Stimulated activated CD8-positive, alpha-beta memory T cell treated with anti-CD3 and anti-CD28 coated beads, Interleukin-15, amount 100 ng/mL, for 48 hours (primary cell): ENCODE measurements at regions not wholly inside any gene's neighbourhood (a gene's known extent, or its start where the extent isn't known, plus 50 kb on each side); places are given as distances from the start of the nearest gene placed in this dataset.

Source experiments
- DNase-seq, 2 donors: peaks; one replicate each; pipeline ENCODE4 v3.0.0-alpha.2; 2020; ENCODE audit warnings: low read depth in 2 of 2

DNA sequence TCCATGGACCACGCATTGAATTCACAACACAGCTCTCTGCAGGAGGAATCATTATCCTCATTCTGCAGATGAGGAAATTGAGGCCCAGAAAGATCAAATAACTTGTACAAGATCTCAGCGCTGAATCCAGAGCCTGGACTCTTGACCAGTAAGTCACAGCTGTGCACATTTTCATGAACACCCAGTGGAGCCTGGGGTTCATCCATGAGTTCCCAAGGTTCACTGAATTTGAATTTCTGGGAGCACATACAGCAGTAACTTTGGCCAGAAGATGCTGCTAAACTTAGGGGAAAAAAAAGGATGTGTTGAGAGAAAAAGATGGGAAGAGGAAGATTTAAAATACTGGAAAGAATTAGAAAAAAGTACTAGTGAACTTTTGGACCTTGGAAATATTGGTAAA lies 218.7 kb upstream of the PPARGC1A start:
- DNase-seq, result no peak

DNA sequence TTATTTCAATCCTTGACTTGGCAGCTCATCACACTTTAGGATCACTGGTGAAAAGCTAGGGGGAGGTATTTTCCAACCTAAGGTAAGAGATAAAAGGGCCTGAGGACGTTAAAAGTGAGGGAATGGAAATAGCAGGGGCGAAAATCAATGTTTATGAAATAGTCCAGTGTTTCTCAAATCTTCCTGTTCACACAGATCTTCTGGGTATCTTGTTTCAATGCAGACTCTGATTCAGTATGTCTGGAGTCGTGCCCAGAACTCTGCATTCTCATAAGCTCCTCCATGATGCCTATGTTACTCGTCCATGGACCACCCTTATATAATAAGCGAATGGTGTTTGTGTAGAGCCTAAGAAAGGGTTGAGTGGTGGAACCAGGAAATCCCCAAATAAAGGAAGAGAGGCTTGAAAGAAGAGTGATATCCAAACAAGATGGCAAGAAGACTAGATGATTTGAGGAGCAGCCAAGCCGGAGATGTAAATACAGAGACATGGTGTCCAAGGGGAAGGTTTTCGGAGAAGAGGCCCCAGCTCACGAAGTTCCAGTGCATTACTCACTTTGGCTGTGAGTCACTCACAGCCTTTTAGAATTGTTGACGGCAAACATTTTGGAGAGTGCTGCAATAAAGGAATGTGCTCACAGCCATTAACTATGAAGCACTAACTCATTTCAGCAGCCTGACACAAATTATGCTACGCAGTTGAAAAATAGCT lies 215.6 kb upstream of the PPARGC1A start:
- no peak for DNase-seq

GRCh38 chr4:24104158-24104565 lies 214.3 kb upstream of the PPARGC1A start:
- DNase-seq, result no peak

GRCh38 chr4:24103434-24104157 lies 213.7 kb upstream of the PPARGC1A start:
- no peak for DNase-seq

- DNase-seq, result no peak
These were observed 212.8 kb upstream of the PPARGC1A start for GRCh38 chr4:24102621-24103020.

GRCh38 chr4:24096603-24097002 lies 206.8 kb upstream of the PPARGC1A start:
- DNase-seq, result no peak

- DNase-seq, result no peak
These were observed 204.9 kb upstream of the PPARGC1A start for GRCh38 chr4:24094726-24095125.

DNA sequence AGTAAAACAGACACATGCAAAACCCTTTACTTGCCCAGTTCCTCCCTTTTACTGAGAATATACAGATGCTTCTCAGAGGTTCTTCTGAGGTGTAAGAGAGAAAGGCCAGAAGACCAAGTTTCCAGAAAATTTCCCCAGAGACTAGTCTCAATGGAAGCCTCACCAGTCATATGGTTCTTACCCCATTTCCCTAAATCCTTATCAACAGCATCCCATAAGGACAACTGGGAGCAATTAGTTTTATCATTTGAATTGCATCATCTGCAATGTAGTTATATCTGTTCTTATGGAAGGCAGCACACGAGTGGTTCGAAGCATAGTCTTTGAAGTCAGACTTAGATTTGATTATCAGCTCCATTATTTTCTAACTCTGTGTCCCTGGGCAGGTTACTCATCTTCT lies 203.6 kb upstream of the PPARGC1A start:
- DNase-seq, result no peak

DNA sequence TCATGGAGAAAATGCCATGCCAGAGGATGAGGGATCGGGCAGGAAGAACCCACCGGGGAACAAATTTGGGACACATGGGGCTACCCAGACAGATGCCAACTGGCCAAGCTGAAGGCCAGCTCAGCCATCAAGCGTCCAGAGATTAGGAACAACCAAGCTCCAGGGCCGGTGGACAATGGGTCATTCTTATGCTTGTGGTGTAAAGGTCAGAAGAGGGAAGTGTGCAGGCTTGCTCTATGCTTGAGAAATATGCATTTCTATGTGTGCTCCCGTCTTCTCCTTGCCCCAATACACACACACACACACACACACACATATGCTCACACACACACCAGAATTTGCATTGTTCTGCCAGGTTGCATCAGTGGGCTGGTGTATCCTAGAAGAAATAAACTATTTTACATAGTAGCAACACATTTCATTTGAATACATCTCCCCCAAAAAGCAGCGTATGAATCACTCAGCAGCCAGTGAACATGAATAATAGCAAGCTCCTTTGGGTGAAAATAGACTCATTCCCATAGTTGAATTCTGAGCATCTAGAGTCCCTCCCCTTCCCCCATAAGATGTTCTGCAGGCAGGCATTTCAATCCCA lies 201.9 kb upstream of the PPARGC1A start:
- DNase-seq, result no peak

GRCh38 chr4:24089851-24090534 lies 200.1 kb upstream of the PPARGC1A start:
- no peak for DNase-seq

- no peak for DNase-seq
These were observed 191.0 kb upstream of the PPARGC1A start for GRCh38 chr4:24080871-24081270.

DNA sequence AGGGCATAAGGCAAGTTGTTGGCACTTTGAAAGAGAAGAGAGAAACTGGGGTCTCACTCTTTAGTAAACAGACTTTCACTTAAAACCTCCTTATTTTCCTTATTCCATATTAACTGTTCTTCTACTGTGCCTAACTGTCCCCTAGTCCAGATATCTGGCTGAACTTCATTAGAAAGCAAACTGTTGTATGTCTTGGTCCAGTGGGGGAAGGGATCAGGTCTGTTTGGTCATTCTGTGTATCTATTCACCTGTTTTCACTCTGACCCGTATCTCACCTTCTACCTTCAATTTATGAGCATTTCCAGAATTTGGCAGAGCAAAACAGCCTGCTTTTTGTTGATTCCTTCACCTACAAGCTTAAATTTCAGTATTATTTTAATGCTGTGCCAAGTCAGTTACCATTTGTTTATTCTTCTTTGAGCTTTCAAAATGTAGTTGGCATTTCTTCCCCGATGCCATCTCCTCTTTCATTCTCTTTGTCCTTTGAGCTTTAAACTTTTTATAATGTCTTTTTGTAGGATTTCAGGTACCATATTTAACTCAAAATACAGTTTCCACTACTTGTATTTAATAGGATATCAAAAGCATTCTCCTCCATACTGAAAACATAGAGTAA lies 188.6 kb upstream of the PPARGC1A start:
- no peak for DNase-seq

DNA sequence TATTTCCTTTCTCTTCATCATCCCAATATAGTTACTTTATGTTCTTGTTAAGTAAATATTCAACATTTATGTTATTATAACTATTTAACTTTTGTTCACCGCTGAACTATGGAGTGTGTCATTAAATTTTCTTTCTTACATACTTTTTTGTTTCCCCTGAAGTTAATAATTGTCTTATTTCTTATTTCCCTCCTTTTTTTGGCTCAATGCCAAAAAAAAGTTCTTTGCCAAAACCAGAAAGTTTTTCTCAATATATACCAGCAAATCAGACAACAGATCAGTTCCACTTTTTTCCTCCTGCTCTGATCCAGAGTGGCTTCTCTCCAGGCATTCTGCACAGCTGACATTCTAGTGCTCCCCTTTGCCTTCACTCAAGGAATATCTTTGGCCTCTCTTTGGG lies 187.0 kb upstream of the PPARGC1A start:
- no peak for DNase-seq

DNA sequence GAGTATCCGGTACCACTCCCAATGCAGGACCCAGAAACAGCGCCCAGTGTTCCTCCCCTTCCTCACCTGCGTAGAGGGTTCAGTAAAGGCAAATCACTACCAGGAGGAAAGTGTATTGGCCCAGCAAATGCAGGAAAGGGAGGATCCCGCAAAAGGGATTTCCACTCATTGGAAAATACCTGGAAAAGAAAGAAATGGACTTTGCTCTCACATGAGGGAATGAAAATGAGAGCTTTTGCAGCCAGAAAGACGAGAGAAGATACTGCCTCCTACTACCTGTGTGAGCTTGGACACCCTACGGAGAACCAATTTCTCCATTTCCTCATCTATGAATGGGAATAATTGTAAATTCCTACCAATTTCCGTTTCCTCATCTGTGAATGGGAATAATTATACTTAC lies 184.1 kb upstream of the PPARGC1A start:
- DNase-seq, result no peak

GRCh38 chr4:24071612-24072372 lies 181.9 kb upstream of the PPARGC1A start:
- DNase-seq, result no peak

DNA sequence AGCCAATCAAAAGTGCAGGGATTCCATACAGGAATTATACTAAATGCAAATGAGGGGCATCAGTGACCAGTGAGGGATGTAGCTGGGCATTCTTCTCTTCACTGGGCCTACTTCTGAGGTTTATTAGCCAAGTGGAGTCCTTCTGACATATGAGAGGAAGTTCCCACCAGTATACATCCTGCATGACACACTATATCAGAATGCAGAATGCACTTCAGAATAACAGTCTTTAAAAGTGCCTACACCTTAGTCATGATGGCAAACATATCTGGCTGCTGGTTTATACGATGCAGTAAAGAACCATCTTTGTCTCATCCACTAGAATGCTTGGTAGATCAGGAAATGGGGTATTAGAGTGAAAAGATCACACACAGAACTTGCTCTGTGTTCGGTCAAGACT lies 180.3 kb upstream of the PPARGC1A start:
- no peak for DNase-seq

DNA sequence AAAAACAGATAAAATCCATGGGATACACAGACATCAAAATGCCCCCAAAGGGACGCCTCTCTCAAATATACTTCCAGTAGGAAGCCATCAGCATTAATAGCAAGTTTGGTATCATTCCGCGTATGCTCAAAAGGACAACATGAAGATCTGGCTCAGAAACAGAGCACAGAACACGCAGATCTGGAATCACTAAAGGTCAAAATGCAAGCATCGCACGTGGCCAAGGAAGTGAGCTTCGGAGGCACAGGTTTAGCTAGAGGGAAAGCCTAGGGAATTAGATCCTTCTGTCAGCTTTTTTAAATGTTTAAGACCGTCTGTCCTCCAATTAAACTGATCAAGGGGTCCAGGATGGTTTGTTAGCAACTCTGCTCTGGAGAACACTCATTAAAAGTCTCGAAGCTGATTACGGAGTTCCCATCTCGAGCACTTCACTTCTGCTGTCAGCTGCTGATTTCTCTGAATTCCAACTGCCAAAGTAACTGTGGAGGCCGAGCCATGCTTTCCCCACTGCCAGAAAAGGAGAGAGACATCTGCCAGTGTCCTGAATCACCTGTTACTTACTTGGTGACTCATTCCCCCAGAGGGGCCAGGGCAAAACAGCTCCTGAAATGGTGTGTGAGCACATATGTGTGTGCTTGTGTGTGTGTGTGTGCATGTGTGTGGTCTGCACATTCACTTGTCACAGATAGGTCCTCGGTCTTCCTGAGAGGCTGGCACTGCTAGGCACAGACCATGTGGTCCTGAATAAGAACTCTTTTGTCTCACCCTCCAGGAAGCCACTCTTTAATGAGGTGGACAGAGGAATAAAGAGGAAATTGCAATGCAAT lies 177.7 kb upstream of the PPARGC1A start:
- no peak for DNase-seq

DNA sequence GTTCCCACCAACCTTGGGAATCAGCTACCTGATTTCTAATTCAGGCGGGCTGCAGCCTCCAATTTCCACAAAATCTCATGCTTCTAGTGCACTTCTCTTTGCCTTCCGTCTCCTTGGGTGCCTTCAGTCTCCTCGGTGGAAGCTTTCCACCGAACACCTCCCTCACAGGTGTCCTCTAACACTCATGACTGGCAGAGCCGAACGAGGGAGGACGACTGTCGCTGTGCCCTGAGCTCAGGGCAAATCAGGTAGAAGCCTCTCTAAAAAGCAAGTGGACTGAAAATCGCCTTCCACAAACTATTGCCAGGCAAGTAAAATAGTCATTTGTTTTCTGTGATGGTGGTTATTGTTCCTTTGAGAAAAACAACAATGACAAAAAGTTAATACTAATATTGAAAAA lies 176.1 kb upstream of the PPARGC1A start:
- DNase-seq, result no peak

GRCh38 chr4:24063731-24064130 lies 173.9 kb upstream of the PPARGC1A start:
- DNase-seq, result no peak

DNA sequence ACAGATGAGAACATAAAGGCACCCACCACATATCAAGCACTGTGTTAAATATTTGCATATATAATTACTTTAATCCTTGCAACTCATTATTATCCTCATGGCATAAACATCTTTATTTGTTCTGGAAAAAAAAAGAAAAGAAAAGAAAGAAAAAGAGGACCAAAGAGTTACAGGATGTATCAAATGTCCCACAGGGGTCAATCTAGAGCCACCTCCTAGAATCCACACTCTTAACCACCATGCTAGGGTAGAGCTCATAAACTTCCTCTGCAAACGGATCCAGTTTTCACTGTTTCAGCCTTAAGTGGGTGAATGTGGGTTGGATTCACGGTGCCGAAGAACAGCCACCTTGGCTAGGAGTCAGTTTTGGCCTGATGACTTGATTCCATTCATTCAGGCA lies 171.1 kb upstream of the PPARGC1A start:
- DNase-seq, result no peak
